ENCODE measurements at regions not wholly inside any gene's neighbourhood (a gene's known extent, or its start where the extent isn't known, plus 50 kb on each side); places are given as distances from the start of the nearest gene placed in this dataset.
"Not testable (repeated sequence)": the region's sequence is repeated elsewhere in the genome, so short reads cannot be mapped to it uniquely, and the experiment has no call there.

- DNase-seq, result not testable (repeated sequence)
Measured at GRCh38 chrX:27156921-27157320, 306.2 kb downstream of the PPP4R3C start.

- no peak for DNase-seq
Measured at GRCh38 chrX:27136325-27136724, 326.8 kb downstream of the PPP4R3C start.

- no peak for DNase-seq
Measured at GRCh38 chrX:27132862-27133261, 330.3 kb downstream of the PPP4R3C start.

- DNase-seq, result not testable (repeated sequence)
Measured at GRCh38 chrX:27087176-27087575, 376.0 kb downstream of the PPP4R3C start.

GRCh38 chrX:27086237-27086636 is 376.9 kb downstream of the PPP4R3C start:
- DNase-seq, result no peak

- DNase-seq, result no peak
Measured at GRCh38 chrX:27085346-27085745, 377.8 kb downstream of the PPP4R3C start.

GRCh38 chrX:27078371-27078770 is 384.8 kb downstream of the PPP4R3C start:
- DNase-seq, result no peak

GRCh38 chrX:27057883-27058282 is 405.3 kb downstream of the PPP4R3C start:
- DNase-seq, result no peak

GRCh38 chrX:27039332-27039731 is 423.8 kb downstream of the PPP4R3C start:
- DNase-seq, result no peak

GRCh38 chrX:27008486-27008885 is 454.7 kb downstream of the PPP4R3C start:
- no peak for DNase-seq

- DNase-seq, result no peak
Measured at GRCh38 chrX:26999634-27000033, 463.5 kb downstream of the PPP4R3C start.

GRCh38 chrX:26958261-26958660 is 504.9 kb downstream of the PPP4R3C start:
- no peak for DNase-seq

GRCh38 chrX:26954029-26954428 is 509.1 kb downstream of the PPP4R3C start:
- DNase-seq, result no peak

GRCh38 chrX:26952213-26952612 is 510.9 kb downstream of the PPP4R3C start:
- DNase-seq, result no peak

- no peak for DNase-seq
Measured at GRCh38 chrX:26927419-26927818, 535.7 kb downstream of the PPP4R3C start.

GRCh38 chrX:26925088-26925487 is 538.1 kb downstream of the PPP4R3C start:
- no peak for DNase-seq

- DNase-seq, result no peak
Measured at GRCh38 chrX:26922278-26922677, 540.9 kb downstream of the PPP4R3C start.

GRCh38 chrX:26918631-26919030 is 544.5 kb downstream of the PPP4R3C start:
- DNase-seq, result no peak

GRCh38 chrX:26916991-26917390 is 546.1 kb downstream of the PPP4R3C start:
- DNase-seq, result no peak

GRCh38 chrX:26915064-26915463 is 548.1 kb downstream of the PPP4R3C start:
- no peak for DNase-seq

- DNase-seq, result no peak
Measured at GRCh38 chrX:26914232-26914631, 548.9 kb downstream of the PPP4R3C start.

- not testable (repeated sequence) for DNase-seq
Measured at GRCh38 chrX:26911785-26912184, 551.4 kb downstream of the PPP4R3C start.

GRCh38 chrX:26909728-26910127 is 553.4 kb downstream of the PPP4R3C start:
- DNase-seq, result no peak

GRCh38 chrX:26908218-26908617 is 554.9 kb downstream of the PPP4R3C start:
- DNase-seq, result no peak

All from anterior cingulate cortex (tissue), 58 donors.